Astrocyte (in vitro differentiated cells and primary cell): ENCODE measurements at regions not wholly inside any gene's neighbourhood (a gene's known extent, or its start where the extent isn't known, plus 50 kb on each side); places are given as distances from the start of the nearest gene placed in this dataset.
"Not testable (repeated sequence)": the region's sequence is repeated elsewhere in the genome, so short reads cannot be mapped to it uniquely, and the experiment has no call there.

Source experiments
- CTCF ChIP-seq: IDR thresholded peaks from 2 replicates; pipeline ENCODE4 v1.5.1; 2011; ENCODE audit warnings: low read depth, mild to moderate bottlenecking, inconsistent platforms, low read length, moderate library complexity; ENCODE audit not compliant: insufficient read depth
- EZH2 ChIP-seq: IDR thresholded peaks from 2 replicates; pipeline ENCODE4 v1.6.1; 2012; ENCODE audit warnings: mild to moderate bottlenecking, low read length, inconsistent platforms; ENCODE audit not compliant: insufficient read depth

- not testable (repeated sequence) for TF ChIP-seq CTCF, EZH2
Measured at GRCh38 chr22:25504017-25504416, 60.5 kb upstream of the GRK3 start.
